Chondrocyte (in vitro differentiated cells): ENCODE measurements at regions not wholly inside any gene's neighbourhood (a gene's known extent, or its start where the extent isn't known, plus 50 kb on each side); places are given as distances from the start of the nearest gene placed in this dataset.
"Not testable (repeated sequence)": the region's sequence is repeated elsewhere in the genome, so short reads cannot be mapped to it uniquely, and the experiment has no call there.

Source experiments
- DNase-seq: peaks from one replicate; pipeline ENCODE4 v3.0.0; 2021; ENCODE audit warnings: mixed read lengths, low spot score
- H3K27ac Mint-ChIP-seq: one replicate; pipeline ENCODE4 v1.8.0; 2021; ENCODE audit warnings: mild to moderate bottlenecking, moderate library complexity, mixed read lengths; ENCODE audit not compliant: unreplicated experiment
- H3K27me3 Mint-ChIP-seq: 2 replicates; pipeline ENCODE4 v1.8.0; 2021; ENCODE audit warnings: low read depth, mixed read lengths
- H3K36me3 Mint-ChIP-seq: 2 replicates; pipeline ENCODE4 v1.8.0; 2021; ENCODE audit warnings: low read depth, mixed read lengths
- H3K4me1 Mint-ChIP-seq: 2 replicates; pipeline ENCODE4 v1.8.0; 2021; ENCODE audit warnings: low read depth, mild to moderate bottlenecking, mixed read lengths
- H3K4me3 Mint-ChIP-seq: one replicate; pipeline ENCODE4 v1.8.0; 2021; ENCODE audit warnings: mild to moderate bottlenecking, moderate library complexity, mixed read lengths; ENCODE audit not compliant: unreplicated experiment
- H3K9me3 Mint-ChIP-seq: 2 replicates; pipeline ENCODE4 v1.8.0; 2021; ENCODE audit warnings: low read depth, mixed read lengths
- TF ChIP-seq, protein P1 (sequence below): fragments of 200-600 bp; sonication (generic); IDR thresholded peaks from 2 replicates; pipeline ENCODE4 v1.5.0; 2021; ENCODE audit warnings: antibody characterized with exemption, mild to moderate bottlenecking, moderate library complexity

DNA sequence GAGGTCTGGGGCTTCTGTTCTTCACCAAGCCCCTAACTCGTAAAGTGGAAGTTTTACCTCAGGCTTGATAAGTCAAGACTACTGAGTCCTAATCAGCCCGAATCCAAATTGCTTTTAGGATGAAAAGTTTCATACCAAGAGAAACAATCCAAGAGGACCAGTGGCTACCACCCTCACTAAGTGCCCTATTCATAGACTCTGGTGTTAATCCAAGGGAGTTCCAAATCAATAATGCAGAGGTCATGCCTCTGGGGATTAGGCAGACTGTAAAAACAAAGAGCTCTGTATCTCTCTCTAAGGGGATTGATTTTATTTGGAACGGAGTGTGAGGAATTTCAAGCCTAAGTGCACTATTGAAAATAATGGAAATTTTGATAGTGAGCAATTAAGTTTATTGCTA is 76.3 kb upstream of the LMNTD1 start:
- Mint-ChIP-seq H3K4me3 (no peak overlapping the region), H3K4me1 (no peaks in the 10 kb centered on the region), H3K9me3 (peaks cover 9% of the 10 kb centered on the region), H3K36me3 (peaks cover 3% of the 10 kb centered on the region), H3K27me3 (no peaks in the 10 kb centered on the region), H3K27ac (no peak overlapping the region)
- DNase-seq = no peak
- TF ChIP-seq, protein P1, sequence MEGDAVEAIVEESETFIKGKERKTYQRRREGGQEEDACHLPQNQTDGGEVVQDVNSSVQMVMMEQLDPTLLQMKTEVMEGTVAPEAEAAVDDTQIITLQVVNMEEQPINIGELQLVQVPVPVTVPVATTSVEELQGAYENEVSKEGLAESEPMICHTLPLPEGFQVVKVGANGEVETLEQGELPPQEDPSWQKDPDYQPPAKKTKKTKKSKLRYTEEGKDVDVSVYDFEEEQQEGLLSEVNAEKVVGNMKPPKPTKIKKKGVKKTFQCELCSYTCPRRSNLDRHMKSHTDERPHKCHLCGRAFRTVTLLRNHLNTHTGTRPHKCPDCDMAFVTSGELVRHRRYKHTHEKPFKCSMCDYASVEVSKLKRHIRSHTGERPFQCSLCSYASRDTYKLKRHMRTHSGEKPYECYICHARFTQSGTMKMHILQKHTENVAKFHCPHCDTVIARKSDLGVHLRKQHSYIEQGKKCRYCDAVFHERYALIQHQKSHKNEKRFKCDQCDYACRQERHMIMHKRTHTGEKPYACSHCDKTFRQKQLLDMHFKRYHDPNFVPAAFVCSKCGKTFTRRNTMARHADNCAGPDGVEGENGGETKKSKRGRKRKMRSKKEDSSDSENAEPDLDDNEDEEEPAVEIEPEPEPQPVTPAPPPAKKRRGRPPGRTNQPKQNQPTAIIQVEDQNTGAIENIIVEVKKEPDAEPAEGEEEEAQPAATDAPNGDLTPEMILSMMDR = no peak

DNA sequence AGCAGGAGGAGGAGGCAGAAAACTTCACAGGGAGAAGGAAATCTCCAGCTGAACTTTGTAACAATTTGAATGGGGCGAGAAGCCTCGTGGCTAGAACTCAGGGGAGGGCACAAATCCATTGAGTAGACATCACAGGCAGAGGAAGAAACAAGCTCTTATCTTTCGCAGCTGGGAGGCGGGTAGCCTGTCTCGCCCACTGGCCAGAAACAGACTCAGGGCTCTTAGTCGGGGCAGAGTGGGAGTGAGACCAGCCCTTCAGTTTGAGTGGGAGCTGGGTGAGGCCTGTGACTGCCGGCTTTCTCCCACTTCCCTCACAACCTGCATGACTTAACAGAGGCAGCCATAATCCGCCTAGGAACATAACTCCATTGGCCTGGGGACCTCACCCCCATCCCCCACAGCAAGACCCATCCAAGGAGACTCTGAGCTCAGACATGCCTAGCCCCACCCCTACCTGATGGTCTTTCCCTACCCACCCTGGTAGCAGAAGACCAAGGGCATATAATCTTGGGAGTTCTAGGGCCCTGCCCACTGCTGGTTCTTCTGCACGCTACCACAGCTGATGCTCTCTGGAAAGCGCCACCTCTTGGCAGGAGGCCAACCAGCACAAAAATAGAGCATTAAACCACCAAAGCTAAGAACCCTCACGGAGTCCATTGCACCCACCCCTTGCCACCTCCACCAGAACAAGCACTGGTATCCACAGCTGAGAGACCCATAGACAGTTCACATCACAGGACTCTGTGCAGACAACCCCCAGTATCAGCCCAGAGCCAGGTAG is 77.8 kb upstream of the LMNTD1 start:
- DNase-seq, H3K4me3 Mint-ChIP-seq, H3K4me1 Mint-ChIP-seq, H3K36me3 Mint-ChIP-seq, H3K27me3 Mint-ChIP-seq, H3K27ac Mint-ChIP-seq: not testable (repeated sequence)
- peaks cover 15% of the 10 kb centered on the region for H3K9me3 Mint-ChIP-seq

DNA sequence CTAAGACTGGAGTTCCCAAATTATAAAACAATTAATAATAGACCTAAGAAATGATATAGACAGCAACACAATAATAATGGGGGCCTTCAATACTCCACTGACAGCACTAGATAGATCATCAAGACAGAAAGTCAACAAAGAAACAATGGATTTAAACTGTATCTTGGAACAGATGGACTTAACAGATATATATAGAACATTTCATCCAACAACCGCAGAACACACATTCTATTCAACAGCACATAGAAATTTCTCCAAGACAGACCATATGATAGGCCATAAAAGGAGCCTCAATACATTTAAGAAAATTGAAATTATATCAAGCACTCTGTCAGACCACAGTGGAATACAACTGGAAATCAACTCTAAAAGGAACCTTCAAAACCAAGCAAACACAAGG is 80.1 kb upstream of the LMNTD1 start:
- not testable (repeated sequence) for H3K27ac Mint-ChIP-seq, H3K27me3 Mint-ChIP-seq, H3K4me3 Mint-ChIP-seq, H3K4me1 Mint-ChIP-seq, DNase-seq
- H3K9me3 Mint-ChIP-seq = peaks cover 25% of the 10 kb centered on the region
- peaks cover 11% of the 10 kb centered on the region for H3K36me3 Mint-ChIP-seq

DNA sequence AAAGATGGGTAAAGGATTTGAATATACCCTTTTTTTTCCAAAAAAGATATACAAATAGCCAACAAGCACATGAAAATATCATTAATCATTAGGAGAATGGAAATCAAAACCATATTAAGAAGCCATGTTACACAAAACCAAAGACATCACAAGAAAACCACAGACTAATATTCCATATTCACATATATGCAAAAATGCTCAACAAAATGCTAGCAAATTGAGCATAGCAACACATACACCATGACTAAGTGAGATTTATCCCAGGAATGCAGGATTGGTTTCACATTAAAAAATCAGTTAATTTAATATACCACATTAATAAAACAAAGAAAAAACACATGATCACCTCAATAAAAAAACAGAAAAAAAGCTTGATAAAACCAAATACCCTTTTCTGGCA is 84.7 kb upstream of the LMNTD1 start:
- Mint-ChIP-seq H3K9me3 (peaks cover 24% of the 10 kb centered on the region), H3K4me3 (no peak overlapping the region), H3K4me1 (no peaks in the 10 kb centered on the region), H3K36me3 (peaks cover 11% of the 10 kb centered on the region), H3K27ac (no peak overlapping the region), H3K27me3 (no peaks in the 10 kb centered on the region)
- TF ChIP-seq, protein P1 = no peak
- no peak for DNase-seq

DNA sequence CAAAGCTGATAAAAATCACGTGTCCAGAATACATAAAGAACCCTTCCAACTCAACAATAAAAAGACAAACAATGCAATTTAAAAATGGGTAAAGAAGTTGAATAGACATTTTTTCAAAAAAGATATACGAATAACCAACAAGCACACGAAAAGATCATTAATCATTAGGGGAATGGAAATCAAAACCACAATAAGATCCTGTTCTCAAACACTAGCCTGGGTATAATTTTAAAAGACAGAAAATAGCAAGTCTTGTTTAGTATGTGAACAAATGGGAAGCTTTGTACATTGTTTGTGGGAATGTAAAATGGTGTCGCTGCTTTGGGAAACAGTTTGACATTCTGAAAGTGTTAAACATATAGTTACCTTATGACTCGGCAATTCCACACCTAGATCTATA is 86.3 kb upstream of the LMNTD1 start:
- no peak overlapping the region for H3K27ac Mint-ChIP-seq
- H3K27me3 Mint-ChIP-seq = no peaks in the 10 kb centered on the region
- TF ChIP-seq, protein P1 = no peak
- no peaks in the 10 kb centered on the region for H3K4me1 Mint-ChIP-seq
- peaks cover 8% of the 10 kb centered on the region for H3K36me3 Mint-ChIP-seq
- H3K4me3 Mint-ChIP-seq = no peak overlapping the region
- peaks cover 16% of the 10 kb centered on the region for H3K9me3 Mint-ChIP-seq
- DNase-seq = no peak

DNA sequence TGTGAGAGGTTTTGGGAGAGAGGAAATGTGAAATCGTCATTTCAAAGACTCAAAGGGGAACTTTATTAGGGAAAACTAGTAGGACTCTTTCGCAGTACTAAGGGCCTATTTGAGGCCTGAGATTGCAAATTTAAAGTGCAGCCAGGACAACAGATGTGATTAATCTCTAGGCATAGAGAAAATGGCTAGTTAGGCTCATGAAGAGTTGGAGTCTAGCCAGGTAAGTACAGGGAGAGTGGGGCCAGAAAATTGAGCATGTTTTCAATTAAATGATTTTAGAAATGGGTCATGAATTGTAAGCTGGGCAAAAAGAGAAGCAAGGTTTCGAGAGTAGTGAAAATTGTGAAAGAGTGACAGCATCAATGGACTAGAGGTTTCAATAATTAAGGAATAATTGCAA is 91.9 kb upstream of the LMNTD1 start:
- no peak overlapping the region for H3K4me3 Mint-ChIP-seq
- no peak for DNase-seq
- H3K36me3 Mint-ChIP-seq = no peaks in the 10 kb centered on the region
- H3K27ac Mint-ChIP-seq = no peak overlapping the region
- no peaks in the 10 kb centered on the region for H3K9me3 Mint-ChIP-seq
- TF ChIP-seq, protein P1 = no peak
- peaks cover 10% of the 10 kb centered on the region for H3K4me1 Mint-ChIP-seq
- no peaks in the 10 kb centered on the region for H3K27me3 Mint-ChIP-seq
